Gastroesophageal sphincter (tissue), 4 donors: ENCODE measurements at regions not wholly inside any gene's neighbourhood (a gene's known extent, or its start where the extent isn't known, plus 50 kb on each side); places are given as distances from the start of the nearest gene placed in this dataset.

Experiments used
- ATAC-seq: fragments of 150-250 bp; one replicate; pipeline ENCODE4 v1.9.1; 2016; ENCODE audit warnings: mild to moderate bottlenecking, moderate library complexity
- H3K27ac ChIP-seq, 4 donors: fragments of 200-600 bp; sonication (generic) in 3 of 4; 1 replicate in 3 of 4; 2 replicates in 1 of 4; pipeline ENCODE4 v1.5.1; 2016 to 2019
- H3K27me3 ChIP-seq: fragments of 200-600 bp; sonication (generic); one replicate; pipeline ENCODE4 v1.5.1; 2019
- H3K36me3 ChIP-seq, 2 donors: fragments of 200-600 bp; sonication (generic); one replicate each; pipeline ENCODE4 v1.5.1; 2019; ENCODE audit warnings: control low read depth in 1 of 2
- H3K4me1 ChIP-seq, 3 donors: fragments of 200-600 bp; sonication (generic); 1 replicate in 2 of 3; 2 replicates in 1 of 3; pipeline ENCODE4 v1.5.1; 2016 to 2019; ENCODE audit warnings: control low read depth in 2 of 3
- H3K4me3 ChIP-seq, 2 donors: fragments of 200-600 bp; sonication (generic); one replicate each; pipeline ENCODE4 v1.5.1; 2019; ENCODE audit warnings: mild to moderate bottlenecking in 1 of 2, moderate library complexity in 1 of 2
- H3K9me3 ChIP-seq, 3 donors: fragments of 200-600 bp; sonication (generic); one replicate each; pipeline ENCODE4 v1.5.1; 2017 to 2019; ENCODE audit warnings: control low read depth in 2 of 3
- EP300 ChIP-seq: sonication (generic); formaldehyde crosslinking; IDR thresholded peaks from one replicate; pipeline ENCODE4 v1.6.1; 2017; ENCODE audit warnings: antibody characterized with exemption, mild to moderate bottlenecking
- POLR2A ChIP-seq, 2 donors: fragments of 450-650 bp; IDR thresholded peaks; one replicate each; pipeline ENCODE4 v1.6.1; 2017; ENCODE audit warnings: antibody characterized with exemption in 2 of 2, mild to moderate bottlenecking in 2 of 2, moderate library complexity in 1 of 2
- POLR2AphosphoS5 ChIP-seq: sonication (generic); formaldehyde crosslinking; IDR thresholded peaks from one replicate; pipeline ENCODE4 v1.6.1; 2017; ENCODE audit warnings: antibody characterized with exemption
- WGBS, 2 donors: methylation state at CpG; one replicate each; pipeline ENCODE4 v1.1.5; 2018; ENCODE audit warnings: low coverage in 1 of 2; 5-methylcytosine and 5-hydroxymethylcytosine counted together
- TF ChIP-seq, protein P1 (sequence below), 4 experiments: fragments of 200-600 bp in 2 of 4; fragments of 450-650 bp in 2 of 4; sonication (generic) in 1 of 4; IDR thresholded peaks; one replicate each; pipeline ENCODE4 v1.5.1; 2017 to 2019; ENCODE audit warnings: antibody characterized with exemption in 4 of 4, mild to moderate bottlenecking in 2 of 4, moderate library complexity in 2 of 4

DNA sequence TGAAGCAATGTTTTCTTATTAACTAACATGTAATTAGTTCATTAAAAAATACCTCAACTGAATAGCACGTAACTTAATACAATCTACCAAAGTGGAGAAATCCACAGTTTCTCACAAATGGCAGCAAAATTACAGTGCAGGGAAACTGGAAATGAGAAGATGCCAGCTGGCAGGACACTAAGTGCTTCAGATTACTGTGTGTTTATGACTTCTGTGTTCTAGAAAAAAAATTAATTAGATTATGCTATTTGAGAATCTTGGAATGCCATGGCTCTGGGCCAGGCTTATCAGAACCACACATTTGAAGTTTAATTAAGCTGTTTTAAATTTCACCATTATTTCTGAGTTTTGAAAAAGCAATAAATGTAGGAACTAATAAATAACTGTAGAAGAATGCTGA, 357.6 kb downstream of the TGFB2 start:
- no peaks in the 10 kb centered on the region for H3K27me3 ChIP-seq
- no peaks in the 10 kb centered on the region for H3K9me3 ChIP-seq
- H3K4me1 ChIP-seq = peaks cover 0 to 4% (median 0%) of the 10 kb centered on the region in 3 donors
- no peaks in the 10 kb centered on the region for H3K36me3 ChIP-seq
- H3K27ac ChIP-seq = no peak overlapping the region
- ATAC-seq = no peak
- no peak overlapping the region for H3K4me3 ChIP-seq
- 62 to 76% methylated on average over 1 of the region's 1 CpG for WGBS, 2 donors
- TF ChIP-seq, protein P1, sequence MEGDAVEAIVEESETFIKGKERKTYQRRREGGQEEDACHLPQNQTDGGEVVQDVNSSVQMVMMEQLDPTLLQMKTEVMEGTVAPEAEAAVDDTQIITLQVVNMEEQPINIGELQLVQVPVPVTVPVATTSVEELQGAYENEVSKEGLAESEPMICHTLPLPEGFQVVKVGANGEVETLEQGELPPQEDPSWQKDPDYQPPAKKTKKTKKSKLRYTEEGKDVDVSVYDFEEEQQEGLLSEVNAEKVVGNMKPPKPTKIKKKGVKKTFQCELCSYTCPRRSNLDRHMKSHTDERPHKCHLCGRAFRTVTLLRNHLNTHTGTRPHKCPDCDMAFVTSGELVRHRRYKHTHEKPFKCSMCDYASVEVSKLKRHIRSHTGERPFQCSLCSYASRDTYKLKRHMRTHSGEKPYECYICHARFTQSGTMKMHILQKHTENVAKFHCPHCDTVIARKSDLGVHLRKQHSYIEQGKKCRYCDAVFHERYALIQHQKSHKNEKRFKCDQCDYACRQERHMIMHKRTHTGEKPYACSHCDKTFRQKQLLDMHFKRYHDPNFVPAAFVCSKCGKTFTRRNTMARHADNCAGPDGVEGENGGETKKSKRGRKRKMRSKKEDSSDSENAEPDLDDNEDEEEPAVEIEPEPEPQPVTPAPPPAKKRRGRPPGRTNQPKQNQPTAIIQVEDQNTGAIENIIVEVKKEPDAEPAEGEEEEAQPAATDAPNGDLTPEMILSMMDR (IDR thresholded peaks at IDR 0.05) = no peak
- TF ChIP-seq POLR2AphosphoS5 = no peak

DNA sequence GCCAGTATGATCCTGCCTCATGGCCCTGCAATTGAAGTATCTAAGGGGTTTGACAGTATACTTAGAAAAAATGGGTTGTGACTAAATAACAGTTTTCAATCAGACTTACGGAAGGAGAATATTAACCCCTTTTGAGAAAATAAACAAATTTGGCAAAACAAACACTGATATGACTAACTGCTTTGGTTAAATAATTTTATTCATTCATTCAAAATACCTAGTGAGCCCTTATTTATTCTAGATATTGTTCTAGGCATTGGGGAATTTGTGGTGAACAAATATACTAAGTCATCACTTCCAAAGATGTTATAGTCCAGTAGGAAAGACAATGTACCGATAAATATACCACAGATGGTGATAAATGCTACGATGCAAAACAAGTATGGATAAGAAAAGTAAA, 358.7 kb downstream of the TGFB2 start:
- Histone ChIP-seq H3K4me3 (no peak overlapping the region), H3K9me3 (no peaks in the 10 kb centered on the region), H3K27ac (no peak overlapping the region), H3K27me3 (no peaks in the 10 kb centered on the region), H3K36me3 (no peaks in the 10 kb centered on the region), H3K4me1 (peaks cover 0 to 4% (median 0%) of the 10 kb centered on the region in 3 donors)
- ATAC-seq = no peak
- TF ChIP-seq, protein P1 (IDR thresholded peaks at IDR 0.05) = no peak
- TF ChIP-seq POLR2AphosphoS5 (no peak), EP300 (no peak), POLR2A (IDR thresholded peaks at IDR 0.05) (no peak)
- WGBS, 2 donors = 96% methylated on average over 3 of the region's 3 CpGs

DNA sequence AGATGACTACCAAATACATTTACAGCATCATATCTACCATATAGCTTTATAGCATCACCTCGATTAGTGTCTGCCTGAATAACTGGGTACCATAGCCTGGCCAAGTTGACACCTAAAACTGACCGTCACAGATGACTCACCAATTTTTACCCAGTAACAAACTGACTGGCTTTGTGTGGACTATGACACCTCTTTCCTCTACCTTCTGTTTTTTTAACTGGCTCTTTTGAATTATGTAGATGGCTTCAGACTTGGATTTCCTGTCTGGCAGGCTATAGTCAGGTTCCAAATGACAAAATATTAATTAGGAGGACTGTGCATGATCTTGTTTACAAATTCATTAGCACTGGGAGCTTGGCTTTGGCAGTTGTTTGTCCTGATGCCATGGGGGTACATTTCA, 360.3 kb downstream of the TGFB2 start:
- WGBS, 2 donors = 75 to 94% methylated on average over 2 of the region's 2 CpGs
- no peaks in the 10 kb centered on the region for H3K9me3 ChIP-seq
- no peaks in the 10 kb centered on the region for H3K36me3 ChIP-seq
- peaks cover 0 to 4% (median 0%) of the 10 kb centered on the region in 3 donors for H3K4me1 ChIP-seq
- ATAC-seq = no peak
- TF ChIP-seq EP300 (no peak), POLR2AphosphoS5 (no peak), POLR2A (IDR thresholded peaks at IDR 0.05) (no peak)
- TF ChIP-seq, protein P1 (IDR thresholded peaks at IDR 0.05) = no peak
- no peaks in the 10 kb centered on the region for H3K27me3 ChIP-seq
- H3K27ac ChIP-seq = no peak overlapping the region
- H3K4me3 ChIP-seq = no peak overlapping the region

DNA sequence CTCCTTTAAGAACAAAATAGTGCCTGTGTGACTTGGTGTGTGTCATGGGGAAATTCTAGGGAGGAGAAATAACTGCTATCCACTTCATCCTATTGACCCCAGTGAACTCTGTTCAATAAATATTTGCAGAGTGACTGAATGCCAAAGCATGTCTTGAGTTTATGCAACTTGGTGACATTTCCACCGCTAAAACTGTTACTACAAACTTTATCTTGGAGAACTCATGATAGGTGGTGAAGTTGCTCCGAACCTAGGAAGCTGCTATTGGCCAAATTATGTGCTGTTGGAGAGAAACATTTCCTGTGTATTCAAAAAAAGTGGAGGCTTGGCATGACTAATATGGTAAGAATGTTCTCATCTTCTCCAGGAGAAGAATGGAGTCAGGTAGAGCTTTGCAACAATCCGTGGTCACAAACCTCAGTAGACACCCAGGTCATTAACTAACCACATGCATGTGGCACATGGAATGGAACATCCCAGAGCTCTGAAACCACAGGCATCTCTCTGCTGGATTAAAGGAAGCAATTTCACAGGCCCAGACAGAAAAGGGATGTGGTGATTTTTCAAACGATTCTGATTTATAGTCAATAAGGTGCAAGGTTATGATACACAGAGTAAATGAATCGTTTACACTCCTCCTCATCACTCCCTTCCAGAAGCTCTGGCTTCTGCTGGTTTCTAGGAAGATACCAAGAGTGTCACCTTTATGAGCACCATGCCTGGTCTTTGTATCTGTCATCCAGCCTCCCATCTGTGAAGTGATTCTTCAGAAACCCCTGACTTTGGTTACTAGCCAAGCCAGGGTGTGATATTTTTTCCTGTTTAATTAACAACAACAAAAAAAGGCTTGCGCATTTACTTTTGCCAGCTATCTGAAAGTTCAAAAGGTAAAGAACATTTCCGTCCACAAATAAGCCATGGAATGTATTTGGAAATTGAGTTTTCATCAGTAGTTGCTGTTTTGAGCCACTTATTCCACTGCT, 361.1 kb downstream of the TGFB2 start:
- ATAC-seq = no peak
- no peak overlapping the region for H3K4me3 ChIP-seq
- 53 to 66% methylated on average over 7 of the region's 7 CpGs for WGBS, 2 donors

More for the DNA sequence above, 361.1 kb downstream of the TGFB2 start:
- no peaks in the 10 kb centered on the region for H3K27me3 ChIP-seq
- no peaks in the 10 kb centered on the region for H3K9me3 ChIP-seq
- no peak overlapping the region for H3K27ac ChIP-seq
- no peak for TF ChIP-seq POLR2A (IDR thresholded peaks at IDR 0.05)
- TF ChIP-seq, protein P1 (IDR thresholded peaks at IDR 0.05) = no peak
- no peak for TF ChIP-seq EP300
- no peak for TF ChIP-seq POLR2AphosphoS5
- H3K4me1 ChIP-seq = peaks cover 0 to 4% (median 0%) of the 10 kb centered on the region in 3 donors
- no peaks in the 10 kb centered on the region for H3K36me3 ChIP-seq
